Endodermal cell (in vitro differentiated cells): ENCODE measurements at regions not wholly inside any gene's neighbourhood (a gene's known extent, or its start where the extent isn't known, plus 50 kb on each side); places are given as distances from the start of the nearest gene placed in this dataset.

Experiments used
- DNase-seq: peaks from one replicate; pipeline ENCODE4 v3.0.0-alpha.2; 2017
- H3K27ac ChIP-seq: 2 replicates; pipeline ENCODE4 v1.5.1; 2013; ENCODE audit warnings: mild to moderate bottlenecking, low read depth, low read length, moderate library complexity
- H3K27me3 ChIP-seq: 2 replicates; pipeline ENCODE4 v1.6.1; 2013; ENCODE audit warnings: mild to moderate bottlenecking, low read length, moderate library complexity; ENCODE audit not compliant: insufficient read depth, control insufficient read depth, poor library complexity, severe bottlenecking
- H3K36me3 ChIP-seq: 2 replicates; pipeline ENCODE4 v1.7.0; 2013; ENCODE audit warnings: mild to moderate bottlenecking, low read length, moderate library complexity; ENCODE audit not compliant: control insufficient read depth, insufficient read depth
- H3K4me1 ChIP-seq: one replicate; pipeline ENCODE4 v1.7.0; 2013; ENCODE audit warnings: low read length; ENCODE audit not compliant: control insufficient read depth, insufficient read depth
- H3K4me3 ChIP-seq: 2 replicates; pipeline ENCODE4 v1.5.1; 2013; ENCODE audit warnings: mild to moderate bottlenecking, low read length, moderate library complexity
- H3K9ac ChIP-seq: 2 replicates; pipeline ENCODE4 v1.6.1; 2013; ENCODE audit warnings: mild to moderate bottlenecking, low read length, moderate library complexity; ENCODE audit not compliant: poor library complexity, severe bottlenecking; ENCODE audit errors: extremely low read depth
- H3K9me3 ChIP-seq: 2 replicates; pipeline ENCODE4 v1.6.1; 2013; ENCODE audit warnings: mild to moderate bottlenecking, low read length, moderate library complexity; ENCODE audit not compliant: control insufficient read depth
- H3K27ac Mint-ChIP-seq: 2 replicates; pipeline ENCODE4 v1.8.0; 2020; ENCODE audit warnings: mixed read lengths
- H3K27me3 Mint-ChIP-seq: 2 replicates; pipeline ENCODE4 v1.8.0; 2021; ENCODE audit warnings: mild to moderate bottlenecking, mixed read lengths; ENCODE audit not compliant: insufficient read depth
- H3K36me3 Mint-ChIP-seq: 2 replicates; pipeline ENCODE4 v1.8.0; 2020; ENCODE audit warnings: low read depth, mixed read lengths
- H3K4me1 Mint-ChIP-seq: 2 replicates; pipeline ENCODE4 v1.8.0; 2020; ENCODE audit warnings: mixed read lengths
- H3K4me3 Mint-ChIP-seq: 2 replicates; pipeline ENCODE4 v1.8.0; 2020; ENCODE audit warnings: mild to moderate bottlenecking, moderate library complexity, mixed read lengths
- H3K9me3 Mint-ChIP-seq: 2 replicates; pipeline ENCODE4 v1.8.0; 2020; ENCODE audit warnings: mild to moderate bottlenecking, mixed read lengths
- WGBS, 2 experiments: methylation state at CpG; one replicate each; pipeline versions ENCODE4 v1.1.5 to v1.1.7; 2013; ENCODE audit warnings: missing lambda C conversion rate in 2 of 2, mixed read lengths in 1 of 2; ENCODE audit not compliant: insufficient coverage in 1 of 2, insufficient read length in 1 of 2; 5-methylcytosine and 5-hydroxymethylcytosine counted together
- TF ChIP-seq, protein P1 (sequence below): fragments of 200-600 bp; sonication (generic); conservative IDR thresholded peaks from 2 replicates; pipeline ENCODE4 v1.5.0; 2021; ENCODE audit warnings: antibody characterized with exemption, mild to moderate bottlenecking

GRCh38 chrX:15136795-15137194 is 133.1 kb downstream of the ASB9 start:
- no peaks in the 10 kb centered on the region for H3K9me3 ChIP-seq
- no peaks in the 10 kb centered on the region for H3K4me1 Mint-ChIP-seq
- no peaks in the 10 kb centered on the region for H3K27me3 ChIP-seq
- no peak overlapping the region for H3K9ac ChIP-seq
- no peak overlapping the region for H3K27ac Mint-ChIP-seq
- TF ChIP-seq, protein P1, sequence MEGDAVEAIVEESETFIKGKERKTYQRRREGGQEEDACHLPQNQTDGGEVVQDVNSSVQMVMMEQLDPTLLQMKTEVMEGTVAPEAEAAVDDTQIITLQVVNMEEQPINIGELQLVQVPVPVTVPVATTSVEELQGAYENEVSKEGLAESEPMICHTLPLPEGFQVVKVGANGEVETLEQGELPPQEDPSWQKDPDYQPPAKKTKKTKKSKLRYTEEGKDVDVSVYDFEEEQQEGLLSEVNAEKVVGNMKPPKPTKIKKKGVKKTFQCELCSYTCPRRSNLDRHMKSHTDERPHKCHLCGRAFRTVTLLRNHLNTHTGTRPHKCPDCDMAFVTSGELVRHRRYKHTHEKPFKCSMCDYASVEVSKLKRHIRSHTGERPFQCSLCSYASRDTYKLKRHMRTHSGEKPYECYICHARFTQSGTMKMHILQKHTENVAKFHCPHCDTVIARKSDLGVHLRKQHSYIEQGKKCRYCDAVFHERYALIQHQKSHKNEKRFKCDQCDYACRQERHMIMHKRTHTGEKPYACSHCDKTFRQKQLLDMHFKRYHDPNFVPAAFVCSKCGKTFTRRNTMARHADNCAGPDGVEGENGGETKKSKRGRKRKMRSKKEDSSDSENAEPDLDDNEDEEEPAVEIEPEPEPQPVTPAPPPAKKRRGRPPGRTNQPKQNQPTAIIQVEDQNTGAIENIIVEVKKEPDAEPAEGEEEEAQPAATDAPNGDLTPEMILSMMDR = no peak
- no peak overlapping the region for H3K4me3 ChIP-seq
- no peaks in the 10 kb centered on the region for H3K27me3 Mint-ChIP-seq
- H3K4me1 ChIP-seq = no peaks in the 10 kb centered on the region
- no peak for DNase-seq
- no peaks in the 10 kb centered on the region for H3K36me3 Mint-ChIP-seq
- H3K36me3 ChIP-seq = no peaks in the 10 kb centered on the region
- peaks cover 40% of the 10 kb centered on the region for H3K9me3 Mint-ChIP-seq
- WGBS, 2 experiments = no CpG with 5 or more reads among the region's 1 CpG
- no peak overlapping the region for H3K4me3 Mint-ChIP-seq
- H3K27ac ChIP-seq = no peak overlapping the region

DNA sequence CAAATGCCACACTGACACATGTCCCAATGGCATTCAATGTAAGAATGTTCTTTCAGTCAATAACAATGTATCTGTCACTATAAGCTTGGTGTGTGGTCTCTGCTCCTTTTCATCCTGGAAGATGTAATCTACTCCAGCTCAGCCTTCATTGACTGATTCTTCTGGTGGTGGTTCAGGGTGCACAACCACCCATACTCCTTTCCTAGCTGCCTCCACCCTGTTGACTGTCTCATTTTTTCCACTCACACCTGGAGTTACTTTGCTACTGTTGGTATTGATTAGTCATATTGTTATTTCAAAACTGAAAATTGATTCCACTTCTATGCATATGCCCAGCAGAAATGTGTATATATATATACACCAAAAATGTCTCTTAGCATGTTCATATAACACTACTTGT is 140.5 kb downstream of the ASB9 start:
- Mint-ChIP-seq H3K27me3 (no peaks in the 10 kb centered on the region), H3K4me1 (no peaks in the 10 kb centered on the region), H3K27ac (no peak overlapping the region), H3K9me3 (peaks cover 45% of the 10 kb centered on the region), H3K4me3 (no peak overlapping the region), H3K36me3 (no peaks in the 10 kb centered on the region)
- TF ChIP-seq, protein P1 = no peak
- Histone ChIP-seq H3K9ac (no peak overlapping the region), H3K4me1 (no peaks in the 10 kb centered on the region), H3K36me3 (no peaks in the 10 kb centered on the region), H3K9me3 (no peaks in the 10 kb centered on the region), H3K27ac (no peak overlapping the region), H3K27me3 (no peaks in the 10 kb centered on the region), H3K4me3 (no peak overlapping the region)
- DNase-seq = no peak

- no peak overlapping the region for H3K4me3 ChIP-seq
- no peaks in the 10 kb centered on the region for H3K4me1 ChIP-seq
- Mint-ChIP-seq H3K36me3 (no peaks in the 10 kb centered on the region), H3K27ac (no peak overlapping the region), H3K4me3 (no peak overlapping the region), H3K27me3 (no peaks in the 10 kb centered on the region), H3K9me3 (peaks cover 45% of the 10 kb centered on the region), H3K4me1 (no peaks in the 10 kb centered on the region)
- H3K36me3 ChIP-seq = no peaks in the 10 kb centered on the region
- no peak overlapping the region for H3K9ac ChIP-seq
- no peaks in the 10 kb centered on the region for H3K27me3 ChIP-seq
- TF ChIP-seq, protein P1 = no peak
- no peak for DNase-seq
- no peaks in the 10 kb centered on the region for H3K9me3 ChIP-seq
- no peak overlapping the region for H3K27ac ChIP-seq
These were observed 141.0 kb downstream of the ASB9 start for GRCh38 chrX:15128861-15129260.
